Large intestine (tissue), 3 donors: ENCODE measurements at regions not wholly inside any gene's neighbourhood (a gene's known extent, or its start where the extent isn't known, plus 50 kb on each side); places are given as distances from the start of the nearest gene placed in this dataset.

Source experiments
- DNase-seq, 2 donors: peaks; one replicate each; pipeline versions ENCODE4 v3.0.0 to v3.0.0-alpha.2; 2013
- H3K27ac ChIP-seq: one replicate; pipeline ENCODE4 v1.5.1; 2013; ENCODE audit warnings: low read length
- H3K27me3 ChIP-seq: 2 replicates; pipeline ENCODE4 v1.6.1; 2013; ENCODE audit warnings: low read length; ENCODE audit not compliant: control insufficient read depth, insufficient read depth
- H3K36me3 ChIP-seq: 2 replicates; pipeline ENCODE4 v1.6.1; 2013; ENCODE audit warnings: low read length; ENCODE audit not compliant: control insufficient read depth, insufficient read depth
- H3K4me1 ChIP-seq: one replicate; pipeline ENCODE4 v1.6.1; 2013; ENCODE audit warnings: low read length; ENCODE audit not compliant: control insufficient read depth, insufficient read depth
- H3K4me3 ChIP-seq: one replicate; pipeline ENCODE4 v1.5.1; 2013; ENCODE audit warnings: low read length
- H3K9me3 ChIP-seq: one replicate; pipeline ENCODE4 v1.6.1; 2013; ENCODE audit warnings: mild to moderate bottlenecking, low read depth, low read length, moderate library complexity; ENCODE audit not compliant: control insufficient read depth
- WGBS: methylation state at CpG from one replicate; pipeline ENCODE4 v1.1.5; 2013; ENCODE audit warnings: low lambda C conversion rate; ENCODE audit not compliant: insufficient coverage; 5-methylcytosine and 5-hydroxymethylcytosine counted together

DNA sequence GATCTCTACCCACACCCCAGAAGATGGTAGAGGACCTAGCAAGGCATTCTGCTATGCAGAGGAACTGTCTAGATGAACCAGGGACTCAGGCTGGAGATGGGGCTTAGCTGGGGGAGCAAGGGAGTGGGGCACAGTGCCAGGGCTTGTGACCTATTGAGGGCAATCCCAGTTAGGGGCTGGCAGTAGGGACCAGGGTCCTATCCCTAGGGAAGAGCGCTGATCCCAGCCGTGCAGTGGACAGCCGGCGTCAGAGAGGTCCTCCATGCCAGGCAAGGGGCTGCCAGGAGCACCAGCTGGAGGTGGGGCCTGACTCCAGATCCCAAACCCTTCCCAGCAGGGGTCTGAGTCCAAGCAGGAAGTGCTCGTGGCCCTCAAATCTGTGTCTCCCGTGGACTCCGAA, 52.7 kb upstream of the NEURL1B start:
- Histone ChIP-seq H3K9me3 (no peaks in the 10 kb centered on the region), H3K4me3 (no peak overlapping the region), H3K36me3 (no peaks in the 10 kb centered on the region), H3K27ac (no peak overlapping the region), H3K27me3 (peaks cover 10% of the 10 kb centered on the region), H3K4me1 (peaks cover 5% of the 10 kb centered on the region)
- WGBS = no CpG with 5 or more reads among the region's 7 CpGs
- no peak for DNase-seq

DNA sequence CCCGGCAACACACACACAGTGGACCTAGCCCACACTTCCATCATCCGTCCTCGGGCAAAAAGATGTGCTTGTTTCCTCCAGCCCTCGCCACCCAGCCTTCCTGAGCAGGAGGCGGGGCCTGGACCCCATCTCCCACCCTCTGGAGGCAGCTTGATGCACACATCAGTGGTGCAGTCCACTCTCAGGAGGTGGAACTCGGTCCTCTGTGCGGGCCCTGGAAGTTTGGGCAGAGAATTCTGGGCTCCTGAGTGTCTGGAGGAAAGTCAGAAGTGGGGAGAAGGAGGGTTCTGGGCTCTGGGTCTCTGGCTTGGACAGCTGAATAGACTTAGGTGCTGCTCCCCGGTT, 54.0 kb upstream of the NEURL1B start:
- no peak overlapping the region for H3K27ac ChIP-seq
- H3K9me3 ChIP-seq = no peaks in the 10 kb centered on the region
- peaks cover 10% of the 10 kb centered on the region for H3K27me3 ChIP-seq
- H3K4me1 ChIP-seq = peaks cover 5% of the 10 kb centered on the region
- H3K4me3 ChIP-seq = no peak overlapping the region
- H3K36me3 ChIP-seq = no peaks in the 10 kb centered on the region
- no peak for DNase-seq
- no CpG with 5 or more reads among the region's 8 CpGs for WGBS

DNA sequence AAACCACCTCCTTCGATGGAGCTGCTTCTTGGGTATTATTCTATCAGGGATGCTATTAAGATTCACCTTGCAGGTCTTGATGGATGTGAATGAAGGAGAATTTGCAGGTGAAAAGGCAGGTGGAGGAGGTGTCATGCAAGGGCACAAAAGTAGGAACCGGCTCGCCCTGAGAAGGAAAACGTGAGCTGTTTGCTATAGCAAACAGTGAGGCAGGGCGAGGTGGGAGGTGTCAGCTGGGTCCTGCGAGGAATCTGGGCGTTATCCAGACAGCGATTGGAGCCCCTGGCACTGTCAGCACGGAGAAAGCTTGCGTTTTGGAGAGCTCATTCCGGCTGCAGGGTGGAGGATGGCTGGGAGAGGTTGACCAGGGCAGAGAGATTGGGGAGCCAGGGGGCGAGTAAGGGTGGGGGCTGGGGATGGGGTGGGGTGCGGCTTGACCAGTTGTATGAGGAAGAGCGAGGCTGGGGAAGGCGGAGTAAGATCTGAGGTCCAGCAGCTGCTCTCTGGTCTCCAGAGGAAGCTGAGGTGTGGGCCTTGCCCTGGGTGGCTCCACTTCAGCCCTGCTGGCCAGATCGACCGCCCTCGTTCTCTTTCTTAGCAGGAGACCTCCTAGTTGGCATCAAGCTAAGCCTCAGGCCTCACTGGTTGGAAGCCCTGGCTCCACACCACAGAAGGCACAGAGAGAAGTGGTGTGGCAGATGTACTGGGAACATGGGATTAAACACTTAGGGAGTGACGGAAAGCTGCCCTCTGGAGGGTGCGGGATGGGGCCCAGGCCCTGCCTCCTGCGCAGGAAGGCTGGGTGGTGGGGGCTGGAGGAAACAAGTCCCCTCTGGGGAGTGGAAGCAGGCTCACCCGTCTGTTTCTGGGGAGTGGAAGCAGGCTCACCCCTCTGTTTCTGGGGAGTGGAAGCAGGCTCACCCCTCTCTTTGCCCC, 54.7 kb upstream of the NEURL1B start:
- no CpG with 5 or more reads among the region's 22 CpGs for WGBS
- Histone ChIP-seq H3K4me3 (no peak overlapping the region), H3K27me3 (peaks cover 10% of the 10 kb centered on the region), H3K4me1 (peaks cover 5% of the 10 kb centered on the region), H3K36me3 (no peaks in the 10 kb centered on the region), H3K27ac (no peak overlapping the region), H3K9me3 (no peaks in the 10 kb centered on the region)
- no peak for DNase-seq

- no CpG with 5 or more reads among the region's 5 CpGs for WGBS
- H3K36me3 ChIP-seq = no peaks in the 10 kb centered on the region
- no peak for DNase-seq
- H3K4me3 ChIP-seq = no peak overlapping the region
- H3K27me3 ChIP-seq = peaks cover 10% of the 10 kb centered on the region
- H3K9me3 ChIP-seq = no peaks in the 10 kb centered on the region
- H3K4me1 ChIP-seq = peaks cover 5% of the 10 kb centered on the region
- H3K27ac ChIP-seq = no peak overlapping the region
Measured at GRCh38 chr5:172585114-172585513, 55.9 kb upstream of the NEURL1B start.

GRCh38 chr5:172584638-172585037, 56.4 kb upstream of the NEURL1B start:
- peak overlapping the region; percentile 22 for H3K27ac ChIP-seq
- no peak for DNase-seq
- no peaks in the 10 kb centered on the region for H3K36me3 ChIP-seq
- H3K4me3 ChIP-seq = no peak overlapping the region
- no peaks in the 10 kb centered on the region for H3K9me3 ChIP-seq
- peaks cover 5% of the 10 kb centered on the region for H3K4me1 ChIP-seq
- WGBS = 70% methylated on average over 2 of the region's 8 CpGs
- peaks cover 10% of the 10 kb centered on the region for H3K27me3 ChIP-seq

DNA sequence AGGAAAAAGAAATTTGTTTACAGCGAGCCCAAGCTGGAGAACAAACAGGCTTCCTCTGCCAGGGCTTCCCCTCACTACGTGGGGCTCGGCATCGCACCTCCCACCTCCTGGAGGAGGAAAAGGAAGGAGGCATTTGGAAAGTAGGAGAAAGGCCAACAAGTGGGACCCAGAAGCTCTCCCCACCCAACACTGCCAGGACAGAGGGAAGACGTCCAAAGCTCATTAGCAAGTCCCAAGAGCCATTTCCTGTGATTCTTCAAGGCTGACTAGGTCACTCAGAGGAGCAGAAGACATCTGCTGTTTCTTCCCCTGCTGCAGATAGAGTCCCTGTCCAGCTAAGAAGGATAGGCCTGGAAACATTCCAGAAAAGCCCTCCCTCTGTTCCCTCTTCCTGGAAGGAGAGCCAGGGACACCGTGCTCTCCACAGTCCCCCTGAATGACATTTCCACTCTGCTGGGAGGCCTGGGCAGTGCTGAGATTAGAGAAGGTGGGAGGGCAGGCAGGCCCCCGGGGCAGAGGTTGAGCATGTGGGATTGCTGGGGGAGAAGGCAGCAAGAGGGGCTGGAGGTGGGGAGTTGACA, 57.0 kb upstream of the NEURL1B start:
- H3K4me1 ChIP-seq = peaks cover 5% of the 10 kb centered on the region
- H3K4me3 ChIP-seq = no peak overlapping the region
- no CpG with 5 or more reads among the region's 7 CpGs for WGBS
- no peaks in the 10 kb centered on the region for H3K9me3 ChIP-seq
- no peaks in the 10 kb centered on the region for H3K36me3 ChIP-seq
- peaks cover 10% of the 10 kb centered on the region for H3K27me3 ChIP-seq
- peak; percentile 47 to 51 for DNase-seq
- peak overlapping the region; percentile 62 for H3K27ac ChIP-seq

DNA sequence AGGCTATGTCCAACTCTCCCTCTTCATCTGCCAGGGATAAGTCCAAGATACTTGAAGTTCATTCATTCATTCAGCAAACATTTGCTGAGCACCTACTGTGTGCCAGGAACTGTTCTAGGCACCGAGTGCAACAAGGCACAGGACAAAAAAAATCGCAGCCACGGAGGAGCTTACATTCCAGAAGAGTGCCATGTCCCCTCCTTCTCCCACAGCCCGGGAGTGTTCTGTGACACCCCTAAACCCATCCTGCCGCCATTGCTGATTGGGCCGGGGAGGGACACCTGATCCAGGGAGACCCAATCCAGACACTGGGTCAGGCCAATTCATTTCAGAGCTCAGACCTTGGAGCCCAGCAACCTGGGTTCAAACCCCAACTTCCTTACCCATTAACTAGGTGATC, 58.1 kb upstream of the NEURL1B start:
- no CpG with 5 or more reads among the region's 6 CpGs for WGBS
- Histone ChIP-seq H3K9me3 (no peaks in the 10 kb centered on the region), H3K4me1 (peaks cover 5% of the 10 kb centered on the region), H3K27me3 (peaks cover 10% of the 10 kb centered on the region), H3K27ac (no peak overlapping the region), H3K36me3 (no peaks in the 10 kb centered on the region), H3K4me3 (no peak overlapping the region)
- no peak for DNase-seq

- peaks cover 5% of the 10 kb centered on the region for H3K4me1 ChIP-seq
- WGBS = no CpG with 5 or more reads among the region's 4 CpGs
- no peaks in the 10 kb centered on the region for H3K9me3 ChIP-seq
- H3K36me3 ChIP-seq = no peaks in the 10 kb centered on the region
- no peak overlapping the region for H3K4me3 ChIP-seq
- H3K27ac ChIP-seq = no peak overlapping the region
- DNase-seq = no peak
- peaks cover 7% of the 10 kb centered on the region for H3K27me3 ChIP-seq
Measured at GRCh38 chr5:172581315-172581714, 59.7 kb upstream of the NEURL1B start.

DNA sequence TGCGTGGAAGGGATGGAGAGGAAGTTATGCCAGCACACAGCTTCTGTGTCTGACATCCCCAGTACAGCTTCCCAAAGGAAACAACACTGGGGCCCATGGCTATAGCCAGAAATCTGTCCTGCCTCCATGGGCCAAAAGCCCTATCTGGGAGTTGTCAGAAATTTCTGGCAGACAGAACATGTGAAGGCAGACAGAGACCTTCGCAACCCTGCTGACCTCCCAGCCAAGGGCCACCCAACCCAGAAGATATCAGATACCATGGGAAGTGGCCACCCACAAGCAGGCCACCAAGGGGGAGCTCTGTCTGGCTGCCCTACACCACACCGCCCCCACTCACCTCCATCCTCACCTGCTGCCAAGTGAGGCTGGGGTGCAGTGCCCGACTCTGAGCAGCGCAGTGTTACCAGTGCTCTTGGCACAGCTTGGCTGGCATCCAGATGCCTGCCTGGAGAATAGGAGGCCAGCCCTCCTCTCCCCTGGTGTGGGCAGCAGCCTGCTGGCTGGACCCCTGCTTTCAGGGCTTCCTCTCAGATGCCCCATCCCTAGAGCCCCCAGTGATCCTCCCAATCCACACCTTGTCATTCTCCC, 61.6 kb upstream of the NEURL1B start:
- Histone ChIP-seq H3K4me3 (no peak overlapping the region), H3K4me1 (peaks cover 3% of the 10 kb centered on the region), H3K27ac (no peak overlapping the region), H3K27me3 (peaks cover 5% of the 10 kb centered on the region), H3K36me3 (no peaks in the 10 kb centered on the region), H3K9me3 (no peaks in the 10 kb centered on the region)
- no CpG with 5 or more reads among the region's 5 CpGs for WGBS
- no peak for DNase-seq

- Histone ChIP-seq H3K4me3 (no peak overlapping the region), H3K4me1 (no peaks in the 10 kb centered on the region), H3K27me3 (no peaks in the 10 kb centered on the region), H3K36me3 (no peaks in the 10 kb centered on the region), H3K9me3 (no peaks in the 10 kb centered on the region), H3K27ac (no peak overlapping the region)
- no CpG with 5 or more reads among the region's 7 CpGs for WGBS
- no peak for DNase-seq
Measured at GRCh38 chr5:172577267-172577909, 63.7 kb upstream of the NEURL1B start.
